GM10266 (cell line): ENCODE measurements at regions not wholly inside any gene's neighbourhood (a gene's known extent, or its start where the extent isn't known, plus 50 kb on each side); places are given as distances from the start of the nearest gene placed in this dataset.

ENCODE experiments used
- DNase-seq: peaks from one replicate; pipeline ENCODE4 v3.0.0; 2012; ENCODE audit errors: extremely low spot score
- CTCF ChIP-seq: IDR thresholded peaks from 2 replicates; pipeline ENCODE4 v1.5.1; 2012; ENCODE audit warnings: mild to moderate bottlenecking, low read depth; ENCODE audit not compliant: control insufficient read depth, insufficient read depth; ENCODE audit errors: missing control alignments

- no peak for TF ChIP-seq CTCF
- DNase-seq = no peak
Observed at GRCh38 chr1:219379691-219380090, 206.0 kb downstream of the LYPLAL1 start.

- no peak for DNase-seq
- no peak for TF ChIP-seq CTCF
Observed at GRCh38 chr1:219374636-219375035, 201.0 kb downstream of the LYPLAL1 start.

GRCh38 chr1:219374046-219374566 lies 200.4 kb downstream of the LYPLAL1 start:
- no peak for TF ChIP-seq CTCF
- DNase-seq = no peak

- TF ChIP-seq CTCF = no peak
- DNase-seq = no peak
Observed at GRCh38 chr1:219373616-219373935, 199.9 kb downstream of the LYPLAL1 start.

GRCh38 chr1:219372916-219373615 lies 199.4 kb downstream of the LYPLAL1 start:
- TF ChIP-seq CTCF = no peak
- no peak for DNase-seq

- DNase-seq = no peak
- TF ChIP-seq CTCF = no peak
Observed at GRCh38 chr1:219371471-219371870, 197.8 kb downstream of the LYPLAL1 start.

GRCh38 chr1:219367496-219367895 lies 193.8 kb downstream of the LYPLAL1 start:
- DNase-seq = no peak
- no peak for TF ChIP-seq CTCF
